CD8-positive, alpha-beta memory T cell (primary cell): ENCODE measurements at regions not wholly inside any gene's neighbourhood (a gene's known extent, or its start where the extent isn't known, plus 50 kb on each side); places are given as distances from the start of the nearest gene placed in this dataset.
A peak's percentile ranks its signal among the peaks of the same experiment; 100 is the strongest.

Source experiments
- CTCF ChIA-PET: fragments of 350-600 bp; sonication (Branson Sonifier 250); formaldehyde crosslinking; loops from one replicate; lab custom pipeline; 2021; ENCODE audit warnings: antibody characterized with exemption; lab: Charles Lee
- POLR2A ChIA-PET: fragments of 350-600 bp; sonication (Branson Sonifier 250); formaldehyde crosslinking; loops from one replicate; lab custom pipeline; 2021; ENCODE audit warnings: antibody characterized with exemption; lab: Charles Lee
- DNase-seq, 5 donors: peaks; one replicate each; pipeline versions ENCODE4 v3.0.0 to v3.0.0-alpha.2; 2020 to 2022; ENCODE audit warnings: mixed read lengths in 1 of 5
- H3K27ac ChIP-seq: one replicate; pipeline ENCODE4 v1.7.0; 2013; ENCODE audit warnings: low read depth, mild to moderate bottlenecking, low read length, moderate library complexity
- H3K27me3 ChIP-seq: 2 replicates; pipeline ENCODE4 v1.7.0; 2013; ENCODE audit warnings: low read length, mild to moderate bottlenecking; ENCODE audit not compliant: insufficient read depth, poor library complexity, severe bottlenecking
- H3K36me3 ChIP-seq: 2 replicates; pipeline ENCODE4 v1.7.0; 2013; ENCODE audit warnings: mild to moderate bottlenecking, low read length, moderate library complexity; ENCODE audit not compliant: insufficient read depth
- H3K4me1 ChIP-seq: 2 replicates; pipeline ENCODE4 v1.7.0; 2013; ENCODE audit warnings: mild to moderate bottlenecking, low read length, moderate library complexity; ENCODE audit not compliant: insufficient read depth
- H3K4me3 ChIP-seq: 2 replicates; pipeline ENCODE4 v1.7.0; 2013; ENCODE audit warnings: mild to moderate bottlenecking, low read length
- H3K9me3 ChIP-seq: 2 replicates; pipeline ENCODE4 v1.7.0; 2013; ENCODE audit warnings: mild to moderate bottlenecking, low read length
- H3K27ac Mint-ChIP-seq, 8 donors: one replicate each; pipeline ENCODE4 v1.8.0; 2020 to 2021; ENCODE audit warnings: mixed read lengths in 8 of 8, mild to moderate bottlenecking in 6 of 8, inconsistent platforms in 3 of 8, moderate library complexity in 3 of 8
- H3K27me3 Mint-ChIP-seq, 2 donors: one replicate each; pipeline ENCODE4 v1.8.0; 2020 to 2021; ENCODE audit warnings: mixed read lengths in 2 of 2, mild to moderate bottlenecking in 1 of 2, moderate library complexity in 1 of 2
- H3K36me3 Mint-ChIP-seq, 3 donors: one replicate each; pipeline ENCODE4 v1.8.0; 2020 to 2021; ENCODE audit warnings: mixed read lengths in 3 of 3, inconsistent platforms in 1 of 3, mild to moderate bottlenecking in 1 of 3
- H3K4me1 Mint-ChIP-seq, 3 donors: one replicate each; pipeline ENCODE4 v1.8.0; 2020 to 2021; ENCODE audit warnings: mixed read lengths in 3 of 3, inconsistent platforms in 1 of 3, mild to moderate bottlenecking in 1 of 3
- H3K4me3 Mint-ChIP-seq, 7 donors: one replicate each; pipeline ENCODE4 v1.8.0; 2020 to 2021; ENCODE audit warnings: mixed read lengths in 7 of 7, mild to moderate bottlenecking in 6 of 7, moderate library complexity in 4 of 7, inconsistent platforms in 2 of 7
- H3K9me3 Mint-ChIP-seq, 5 donors: one replicate each; pipeline ENCODE4 v1.8.0; 2020 to 2022; ENCODE audit warnings: mixed read lengths in 5 of 5, mild to moderate bottlenecking in 3 of 5, moderate library complexity in 2 of 5, inconsistent platforms in 1 of 5

DNA sequence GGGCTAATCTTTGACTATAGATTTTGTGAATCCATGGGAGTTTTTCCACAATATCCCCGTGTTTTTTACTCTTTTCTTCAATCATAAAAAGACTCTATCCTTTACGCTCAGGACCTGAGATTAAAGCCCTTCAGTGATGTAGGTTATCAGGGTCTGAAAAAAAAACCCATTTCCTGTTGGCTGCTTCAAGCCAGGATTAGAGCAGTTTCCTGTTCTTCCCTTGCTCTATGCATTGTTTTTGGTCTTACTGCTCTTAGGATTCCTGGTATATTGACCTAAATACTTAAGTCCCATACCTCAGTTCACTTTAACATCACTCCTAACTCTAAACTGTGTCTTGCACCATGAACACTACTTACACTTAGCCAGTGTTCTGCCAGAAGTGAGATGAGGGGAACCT lies 319.3 kb upstream of the CHD1 start:
- H3K9me3 Mint-ChIP-seq = peaks cover 0 to 10% (median 0%) of the 10 kb centered on the region in 5 donors
- H3K27ac Mint-ChIP-seq = peak overlapping the region in 6 of 8 donors; percentile 63 to 98 (median 78)
- H3K27me3 Mint-ChIP-seq = peaks cover 0 to 3% of the 10 kb centered on the region in 2 donors
- DNase-seq = no peak
- Histone ChIP-seq H3K36me3 (no peaks in the 10 kb centered on the region), H3K27me3 (no peaks in the 10 kb centered on the region), H3K4me3 (no peak overlapping the region), H3K27ac (no peak overlapping the region), H3K4me1 (no peaks in the 10 kb centered on the region), H3K9me3 (no peaks in the 10 kb centered on the region)
- peak overlapping the region in 2 of 7 donors; percentile 13 to 51 for H3K4me3 Mint-ChIP-seq
- no peaks in the 10 kb centered on the region for H3K36me3 Mint-ChIP-seq
- peaks cover 0 to 6% (median 5%) of the 10 kb centered on the region in 3 donors for H3K4me1 Mint-ChIP-seq
- CTCF ChIA-PET = no interaction called here
- POLR2A ChIA-PET = no interaction called here

DNA sequence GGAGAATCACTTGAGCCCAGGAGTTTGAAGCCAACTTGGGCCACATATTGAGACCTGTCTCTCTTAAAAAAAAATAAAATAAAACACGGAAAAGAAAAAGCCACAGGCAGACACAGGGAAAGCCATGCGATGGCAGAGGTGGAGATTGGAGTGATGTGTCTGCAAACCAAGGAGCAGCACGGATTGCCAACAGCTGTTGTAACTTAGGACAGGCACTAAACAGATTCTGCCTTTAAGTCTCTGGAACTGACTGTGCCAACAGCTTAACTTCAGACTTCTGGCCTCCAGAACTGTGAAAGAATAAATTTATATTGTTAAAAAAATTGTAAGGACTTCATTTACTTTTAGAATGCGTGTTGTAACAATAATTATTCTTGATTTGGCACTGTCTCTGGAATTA lies 318.5 kb upstream of the CHD1 start:
- H3K4me1 Mint-ChIP-seq = peaks cover 0 to 6% (median 5%) of the 10 kb centered on the region in 3 donors
- no peaks in the 10 kb centered on the region for H3K27me3 ChIP-seq
- ChIA-PET CTCF (no interaction called here), POLR2A (no interaction called here)
- H3K9me3 ChIP-seq = no peaks in the 10 kb centered on the region
- no peaks in the 10 kb centered on the region for H3K36me3 Mint-ChIP-seq
- no peak overlapping the region for H3K4me3 ChIP-seq
- no peak overlapping the region for H3K27ac ChIP-seq
- H3K4me1 ChIP-seq = no peaks in the 10 kb centered on the region
- H3K9me3 Mint-ChIP-seq = peaks cover 0 to 10% (median 0%) of the 10 kb centered on the region in 5 donors
- peaks cover 0 to 2% of the 10 kb centered on the region in 2 donors for H3K27me3 Mint-ChIP-seq
- DNase-seq = no peak
- H3K36me3 ChIP-seq = no peaks in the 10 kb centered on the region
- H3K4me3 Mint-ChIP-seq = no peak overlapping the region
- peak overlapping the region in 2 of 8 donors; percentile 8 to 61 for H3K27ac Mint-ChIP-seq

DNA sequence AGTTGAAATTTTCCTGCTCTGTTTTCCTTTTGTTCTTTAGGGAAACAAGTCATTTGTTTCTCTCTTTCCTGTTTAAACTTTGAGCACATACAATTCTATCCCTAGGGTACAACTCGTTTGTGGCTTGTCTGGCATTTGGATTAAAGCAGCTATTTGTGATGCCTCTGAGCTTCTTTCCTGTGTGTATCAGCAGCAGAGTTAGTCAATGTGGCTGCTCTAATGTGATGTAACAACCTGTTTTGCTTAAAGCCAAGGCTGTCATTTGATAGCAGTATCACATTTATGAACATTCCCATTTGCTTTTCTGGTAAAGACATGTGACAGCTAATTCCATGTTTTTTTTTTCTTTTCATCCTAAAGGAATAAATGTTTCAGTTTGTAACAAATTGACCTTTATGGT lies 314.3 kb upstream of the CHD1 start:
- H3K4me3 Mint-ChIP-seq = no peak overlapping the region
- CTCF ChIA-PET = no interaction called here
- H3K9me3 ChIP-seq = no peaks in the 10 kb centered on the region
- DNase-seq = no peak
- no peaks in the 10 kb centered on the region for H3K27me3 ChIP-seq
- no peaks in the 10 kb centered on the region for H3K36me3 Mint-ChIP-seq
- H3K27me3 Mint-ChIP-seq = no peaks in the 10 kb centered on the region
- H3K4me3 ChIP-seq = no peak overlapping the region
- H3K36me3 ChIP-seq = no peaks in the 10 kb centered on the region
- peaks cover 0 to 1% (median 0%) of the 10 kb centered on the region in 5 donors for H3K9me3 Mint-ChIP-seq
- H3K27ac Mint-ChIP-seq = no peak overlapping the region
- POLR2A ChIA-PET = no interaction called here
- no peaks in the 10 kb centered on the region for H3K4me1 ChIP-seq
- no peak overlapping the region for H3K27ac ChIP-seq
- H3K4me1 Mint-ChIP-seq = peaks cover 0 to 5% (median 3%) of the 10 kb centered on the region in 3 donors

DNA sequence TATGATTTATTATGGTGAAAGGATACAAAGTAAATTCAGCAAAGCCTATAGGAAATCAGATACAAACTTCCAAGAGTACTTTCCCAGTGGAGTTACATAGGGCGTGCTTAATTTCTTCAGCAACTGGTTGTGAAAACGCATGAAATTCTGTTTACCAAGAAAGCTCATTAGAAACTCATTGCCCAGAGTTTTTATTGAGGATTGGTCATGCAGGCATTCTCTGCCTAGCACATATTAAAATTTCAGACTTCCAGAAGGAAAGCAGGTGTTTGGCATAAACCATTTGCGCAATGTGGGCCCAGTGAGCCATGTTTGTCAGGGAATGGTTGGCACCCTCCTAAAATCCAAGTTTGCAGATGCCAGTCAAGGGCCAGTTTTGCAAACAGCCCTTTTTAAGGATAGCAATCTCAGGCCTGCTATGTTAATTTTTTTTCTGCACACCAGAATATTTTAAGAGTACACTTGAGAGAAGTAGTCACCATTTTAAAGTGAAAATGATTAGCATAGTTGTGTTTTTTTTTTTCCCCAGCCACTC lies 311.1 kb upstream of the CHD1 start:
- CTCF ChIA-PET = no interaction called here
- peaks cover 0 to 1% (median 0%) of the 10 kb centered on the region in 3 donors for H3K36me3 Mint-ChIP-seq
- no peak overlapping the region for H3K4me3 Mint-ChIP-seq
- Histone ChIP-seq H3K4me3 (no peak overlapping the region), H3K27ac (no peak overlapping the region), H3K27me3 (no peaks in the 10 kb centered on the region), H3K36me3 (no peaks in the 10 kb centered on the region), H3K9me3 (peaks cover 3% of the 10 kb centered on the region), H3K4me1 (no peaks in the 10 kb centered on the region)
- H3K27me3 Mint-ChIP-seq = no peaks in the 10 kb centered on the region
- H3K27ac Mint-ChIP-seq = no peak overlapping the region
- no peaks in the 10 kb centered on the region for H3K4me1 Mint-ChIP-seq
- no peak for DNase-seq
- peaks cover 0 to 9% (median 0%) of the 10 kb centered on the region in 5 donors for H3K9me3 Mint-ChIP-seq
- POLR2A ChIA-PET = no interaction called here

DNA sequence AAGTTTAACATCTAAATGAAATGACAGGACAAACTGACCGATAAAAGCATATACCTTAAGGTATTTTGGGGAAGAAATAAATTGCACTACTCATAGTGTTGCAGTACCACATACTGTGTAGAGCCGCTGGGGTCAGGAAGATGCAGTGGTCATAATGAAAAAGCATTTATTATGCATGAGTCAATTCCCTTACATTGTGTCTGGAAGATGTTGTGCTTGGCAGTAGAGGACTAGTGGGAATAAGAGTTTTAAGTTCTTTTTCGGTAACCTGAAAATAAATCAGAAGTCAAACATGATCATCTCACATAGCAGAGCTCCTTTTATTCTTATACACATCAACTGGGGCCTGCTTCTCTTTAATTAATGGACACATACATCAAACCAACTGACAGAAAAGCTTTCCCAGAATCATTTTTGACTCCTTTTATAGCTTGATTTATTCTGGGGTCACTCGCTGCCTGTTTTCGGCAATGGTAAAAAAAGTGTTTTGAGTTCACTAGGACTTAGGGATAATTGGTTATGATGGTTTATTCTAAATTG lies 262.5 kb upstream of the CHD1 start:
- H3K27me3 Mint-ChIP-seq = peaks cover 2 to 4% of the 10 kb centered on the region in 2 donors
- H3K36me3 Mint-ChIP-seq = no peaks in the 10 kb centered on the region
- POLR2A ChIA-PET = no interaction called here
- Histone ChIP-seq H3K4me1 (no peaks in the 10 kb centered on the region), H3K36me3 (no peaks in the 10 kb centered on the region), H3K27me3 (no peaks in the 10 kb centered on the region), H3K9me3 (no peaks in the 10 kb centered on the region), H3K4me3 (no peak overlapping the region), H3K27ac (no peak overlapping the region)
- DNase-seq = no peak
- CTCF ChIA-PET = no interaction called here
- H3K9me3 Mint-ChIP-seq = peaks cover 0 to 4% (median 0%) of the 10 kb centered on the region in 5 donors
- H3K27ac Mint-ChIP-seq = no peak overlapping the region
- H3K4me1 Mint-ChIP-seq = peaks cover 0 to 5% (median 4%) of the 10 kb centered on the region in 3 donors
- no peak overlapping the region for H3K4me3 Mint-ChIP-seq

DNA sequence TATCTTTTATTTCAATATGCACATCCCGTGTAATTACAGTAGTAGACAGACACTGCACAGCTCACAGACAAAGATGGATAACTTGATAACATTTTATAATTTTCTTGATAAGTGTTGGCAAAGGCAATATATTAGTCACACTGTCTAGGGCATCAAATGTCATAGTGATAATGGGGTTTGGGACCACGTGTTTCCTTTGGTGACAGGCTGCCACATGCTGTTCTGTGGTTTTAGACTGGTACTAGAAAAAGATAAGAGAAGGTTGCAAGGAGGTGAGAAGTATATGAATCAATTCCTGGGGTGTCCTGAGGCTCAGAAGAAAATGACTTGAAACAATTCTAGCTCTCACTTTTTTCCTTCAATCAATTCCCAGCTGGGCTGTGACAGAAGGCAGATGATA lies 258.8 kb upstream of the CHD1 start:
- peaks cover 0 to 4% (median 0%) of the 10 kb centered on the region in 5 donors for H3K9me3 Mint-ChIP-seq
- POLR2A ChIA-PET = no interaction called here
- peak overlapping the region in 1 of 7 donors; percentile 47 for H3K4me3 Mint-ChIP-seq
- H3K4me3 ChIP-seq = no peak overlapping the region
- H3K36me3 Mint-ChIP-seq = no peaks in the 10 kb centered on the region
- H3K27ac ChIP-seq = no peak overlapping the region
- DNase-seq = peak in 2 of 5 donors; percentile 0 to 2
- H3K27me3 ChIP-seq = no peaks in the 10 kb centered on the region
- H3K4me1 Mint-ChIP-seq = peaks cover 0 to 5% (median 4%) of the 10 kb centered on the region in 3 donors
- H3K36me3 ChIP-seq = no peaks in the 10 kb centered on the region
- no peaks in the 10 kb centered on the region for H3K4me1 ChIP-seq
- CTCF ChIA-PET = no interaction called here
- peaks cover 2 to 4% of the 10 kb centered on the region in 2 donors for H3K27me3 Mint-ChIP-seq
- peak overlapping the region in 1 of 8 donors; percentile 51 for H3K27ac Mint-ChIP-seq
- H3K9me3 ChIP-seq = no peaks in the 10 kb centered on the region

GRCh38 chr5:99179206-99179605 lies 250.4 kb upstream of the CHD1 start:
- Mint-ChIP-seq H3K27ac (no peak overlapping the region), H3K9me3 (peaks cover 0 to 4% (median 0%) of the 10 kb centered on the region in 5 donors), H3K36me3 (no peaks in the 10 kb centered on the region), H3K4me3 (no peak overlapping the region), H3K27me3 (peaks cover 4% of the 10 kb centered on the region in 2 donors), H3K4me1 (no peaks in the 10 kb centered on the region)
- CTCF ChIA-PET = no interaction called here
- Histone ChIP-seq H3K36me3 (no peaks in the 10 kb centered on the region), H3K4me1 (no peaks in the 10 kb centered on the region), H3K4me3 (no peak overlapping the region), H3K9me3 (no peaks in the 10 kb centered on the region), H3K27ac (no peak overlapping the region), H3K27me3 (no peaks in the 10 kb centered on the region)
- POLR2A ChIA-PET = no interaction called here
- no peak for DNase-seq

GRCh38 chr5:99177796-99178195 lies 249.0 kb upstream of the CHD1 start:
- Mint-ChIP-seq H3K27ac (no peak overlapping the region), H3K4me1 (no peaks in the 10 kb centered on the region), H3K4me3 (no peak overlapping the region), H3K27me3 (peaks cover 4% of the 10 kb centered on the region in 2 donors), H3K9me3 (peaks cover 0 to 4% (median 0%) of the 10 kb centered on the region in 5 donors), H3K36me3 (no peaks in the 10 kb centered on the region)
- Histone ChIP-seq H3K27me3 (no peaks in the 10 kb centered on the region), H3K27ac (no peak overlapping the region), H3K4me3 (no peak overlapping the region), H3K9me3 (no peaks in the 10 kb centered on the region), H3K36me3 (no peaks in the 10 kb centered on the region), H3K4me1 (no peaks in the 10 kb centered on the region)
- POLR2A ChIA-PET = no interaction called here
- CTCF ChIA-PET = no interaction called here
- no peak for DNase-seq
